GM23338 (cell line): ENCODE measurements at regions not wholly inside any gene's neighbourhood (a gene's known extent, or its start where the extent isn't known, plus 50 kb on each side); places are given as distances from the start of the nearest gene placed in this dataset.

Source experiments
- ATAC-seq: fragments of 200-7000 bp; cut with Tn5 transposase; 3 replicates; pipeline ENCODE4 v1.9.1; 2020
- DNase-seq: peaks from one replicate; pipeline ENCODE4 v3.0.0-alpha.2; 2015; ENCODE audit warnings: low spot score
- H2AFZ ChIP-seq: fragments of 200-600 bp; sonication (generic); 2 replicates; pipeline ENCODE4 v1.8.0; 2016; ENCODE audit warnings: antibody characterized with exemption, mild to moderate bottlenecking, moderate library complexity
- H3F3A ChIP-seq: fragments of 200-600 bp; sonication (generic); replicated peaks from 2 replicates; pipeline ENCODE4 v1.8.0; 2017; ENCODE audit warnings: antibody characterized with exemption, mixed run types, low read depth
- H3K27ac ChIP-seq: fragments of 200-600 bp; sonication (generic); 2 replicates; pipeline ENCODE4 v1.6.1; 2016; ENCODE audit warnings: low read depth
- H3K27me3 ChIP-seq: fragments of 200-600 bp; sonication (generic); 2 replicates; pipeline ENCODE4 v1.8.0; 2016; ENCODE audit warnings: mild to moderate bottlenecking, mixed run types, moderate library complexity; ENCODE audit not compliant: insufficient read depth
- H3K36me3 ChIP-seq: fragments of 200-600 bp; sonication (generic); 2 replicates; pipeline ENCODE4 v1.8.0; 2016; ENCODE audit warnings: mild to moderate bottlenecking; ENCODE audit not compliant: insufficient read depth
- H3K4me1 ChIP-seq: fragments of 200-600 bp; sonication (generic); 2 replicates; pipeline ENCODE4 v1.8.0; 2016; ENCODE audit warnings: mild to moderate bottlenecking, moderate library complexity; ENCODE audit not compliant: insufficient read depth
- H3K4me2 ChIP-seq: fragments of 200-600 bp; sonication (generic); 2 replicates; pipeline ENCODE4 v1.7.1; 2017; ENCODE audit warnings: mixed run types
- H3K4me3 ChIP-seq: fragments of 200-600 bp; sonication (generic); 2 replicates; pipeline ENCODE4 v1.6.1; 2016; ENCODE audit warnings: mixed run types
- H3K79me2 ChIP-seq: fragments of 200-600 bp; sonication (generic); replicated peaks from 2 replicates; pipeline ENCODE4 v1.8.0; 2017; ENCODE audit warnings: mild to moderate bottlenecking; ENCODE audit not compliant: insufficient read depth
- H3K9me2 ChIP-seq: fragments of 200-600 bp; sonication (generic); 2 replicates; pipeline ENCODE4 v1.8.0; 2017; ENCODE audit not compliant: insufficient read depth
- H4K20me1 ChIP-seq: fragments of 200-600 bp; sonication (generic); replicated peaks from 2 replicates; pipeline ENCODE4 v1.8.0; 2017; ENCODE audit warnings: mild to moderate bottlenecking; ENCODE audit not compliant: insufficient read depth
- H3K27ac Mint-ChIP-seq: 2 replicates; pipeline ENCODE4 v1.8.0; 2020; ENCODE audit warnings: inconsistent platforms, mild to moderate bottlenecking, moderate library complexity, mixed read lengths
- H3K27me3 Mint-ChIP-seq: 3 replicates; pipeline ENCODE4 v1.8.0; 2022; ENCODE audit warnings: low read depth, mild to moderate bottlenecking, moderate library complexity, mixed read lengths, inconsistent platforms; ENCODE audit not compliant: insufficient read depth, poor library complexity
- H3K36me3 Mint-ChIP-seq: 3 replicates; pipeline ENCODE4 v1.8.0; 2021; ENCODE audit warnings: low read depth, mild to moderate bottlenecking, inconsistent platforms, moderate library complexity, mixed read lengths
- H3K4me1 Mint-ChIP-seq: 3 replicates; pipeline ENCODE4 v1.8.0; 2020; ENCODE audit warnings: mild to moderate bottlenecking, inconsistent platforms, mixed read lengths
- H3K4me3 Mint-ChIP-seq: 3 replicates; pipeline ENCODE4 v1.8.0; 2021; ENCODE audit warnings: moderate library complexity, mild to moderate bottlenecking, inconsistent platforms, mixed read lengths
- H3K9me3 Mint-ChIP-seq: 3 replicates; pipeline ENCODE4 v1.8.0; 2020; ENCODE audit warnings: moderate library complexity, mild to moderate bottlenecking, inconsistent platforms, mixed read lengths
- CREB1 ChIP-seq: fragments of 250-450 bp; sonication (Bioruptor Pico); IDR thresholded peaks from 2 replicates; pipeline ENCODE4 v1.5.0; 2020; ENCODE audit warnings: low read depth, mild to moderate bottlenecking, moderate library complexity
- CTCF ChIP-seq, 2 experiments: fragments of 200-600 bp in 1 of 2; sonication (generic) in 1 of 2; conservative IDR thresholded peaks; 2 replicates each; pipeline versions ENCODE4 v1.5.1 to v1.6.1; 2016 to 2017; ENCODE audit warnings: antibody characterized with exemption in 2 of 2, low read depth in 2 of 2, mild to moderate bottlenecking in 2 of 2, moderate library complexity in 1 of 2
- ETS1 ChIP-seq: IDR thresholded peaks from 2 replicates; pipeline ENCODE4 v1.6.1; 2016; ENCODE audit warnings: antibody characterized with exemption
- EZH2phosphoT487 ChIP-seq: fragments of 200-600 bp; sonication (generic); IDR thresholded peaks from one replicate; pipeline ENCODE4 v1.8.1; 2018; ENCODE audit warnings: antibody characterized with exemption; ENCODE audit not compliant: unreplicated experiment
- JUNB ChIP-seq: IDR thresholded peaks from one replicate; pipeline ENCODE4 v1.6.1; 2016; ENCODE audit warnings: antibody characterized with exemption; ENCODE audit not compliant: unreplicated experiment
- POLR2AphosphoS5 ChIP-seq: IDR thresholded peaks from 2 replicates; pipeline ENCODE4 v1.6.1; 2016; ENCODE audit warnings: antibody characterized with exemption, low read depth
- REST ChIP-seq: IDR thresholded peaks from one replicate; pipeline ENCODE4 v1.6.1; 2018; ENCODE audit warnings: antibody characterized with exemption; ENCODE audit not compliant: unreplicated experiment
- ZNF114 ChIP-seq: fragments of 250-450 bp; sonication (Bioruptor Pico); IDR thresholded peaks from 2 replicates; pipeline ENCODE4 v1.5.0; 2020; ENCODE audit warnings: mild to moderate bottlenecking, moderate library complexity
- ZNF331 ChIP-seq: fragments of 250-450 bp; sonication (Bioruptor Pico); IDR thresholded peaks from 2 replicates; pipeline ENCODE4 v1.5.0; 2020; ENCODE audit warnings: low read depth, mild to moderate bottlenecking, moderate library complexity
- ZNF462 ChIP-seq: fragments of 250-450 bp; sonication (Bioruptor Pico); IDR thresholded peaks from 2 replicates; pipeline ENCODE4 v1.5.0; 2020; ENCODE audit warnings: mild to moderate bottlenecking, moderate library complexity

GRCh38 chr2:238627899-238628298 is 201.2 kb downstream of the ASB1 start:
- no peak for TF ChIP-seq ZNF114 (CRISPR knock-in tag)
- H3K4me2 ChIP-seq, result no peak overlapping the region
- no peaks in the 10 kb centered on the region for H3K36me3 ChIP-seq

GRCh38 chr2:238629064-238629463 is 202.3 kb downstream of the ASB1 start:
- H3K36me3 Mint-ChIP-seq, result no peaks in the 10 kb centered on the region
- H3K4me3 Mint-ChIP-seq, result no peak overlapping the region
- no peak for TF ChIP-seq CREB1 (CRISPR knock-in tag)
- TF ChIP-seq JUNB, result no peak
- TF ChIP-seq ZNF462 (CRISPR knock-in tag), result no peak
- TF ChIP-seq ETS1, result no peak
- TF ChIP-seq REST, result no peak
- no peak for TF ChIP-seq POLR2AphosphoS5
- no peak for TF ChIP-seq CTCF (conservative IDR thresholded peaks at IDR 0.05; ENCODE audit: low read depth in 2 of 2)
- TF ChIP-seq ZNF331 (CRISPR knock-in tag), result no peak
- no peak for TF ChIP-seq ZNF114 (CRISPR knock-in tag)
- no peak for TF ChIP-seq EZH2phosphoT487

More at GRCh38 chr2:238627899-238628298, 201.2 kb downstream of the ASB1 start:
- DNase-seq (no peak), ATAC-seq (no peak)
- Histone ChIP-seq H4K20me1 (no peaks in the 10 kb centered on the region), H2AFZ (no peak overlapping the region), H3K27me3 (no peaks in the 10 kb centered on the region), H3K27ac (no peak overlapping the region), H3K4me3 (no peak overlapping the region), H3K79me2 (no peaks in the 10 kb centered on the region), H3F3A (no peaks in the 10 kb centered on the region), H3K9me2 (no peaks in the 10 kb centered on the region), H3K4me1 (no peaks in the 10 kb centered on the region)
- Mint-ChIP-seq H3K27ac (no peak overlapping the region), H3K36me3 (no peaks in the 10 kb centered on the region), H3K27me3 (no peaks in the 10 kb centered on the region), H3K4me1 (no peaks in the 10 kb centered on the region), H3K4me3 (no peak overlapping the region), H3K9me3 (0 out of 3 replicates have a peak, but pooled peaks cover 7% of the 10 kb centered on the region)

More at GRCh38 chr2:238629064-238629463, 202.3 kb downstream of the ASB1 start:
- no peaks in the 10 kb centered on the region for H3F3A ChIP-seq
- H3K27ac Mint-ChIP-seq, result no peak overlapping the region
- ATAC-seq (no peak), DNase-seq (no peak)
- no peaks in the 10 kb centered on the region for H4K20me1 ChIP-seq
- H3K9me3 Mint-ChIP-seq, result 0 out of 3 replicates have a peak, but pooled peaks cover 7% of the 10 kb centered on the region
- H3K27ac ChIP-seq, result no peak overlapping the region
- no peaks in the 10 kb centered on the region for H3K27me3 Mint-ChIP-seq
- no peaks in the 10 kb centered on the region for H3K36me3 ChIP-seq
- H2AFZ ChIP-seq, result no peak overlapping the region
- no peaks in the 10 kb centered on the region for H3K27me3 ChIP-seq
- H3K4me2 ChIP-seq, result no peak overlapping the region
- no peaks in the 10 kb centered on the region for H3K79me2 ChIP-seq
- no peaks in the 10 kb centered on the region for H3K9me2 ChIP-seq
- no peak overlapping the region for H3K4me3 ChIP-seq
- no peaks in the 10 kb centered on the region for H3K4me1 ChIP-seq
- H3K4me1 Mint-ChIP-seq, result no peaks in the 10 kb centered on the region
